ENCODE measurements at regions not wholly inside any gene's neighbourhood (a gene's known extent, or its start where the extent isn't known, plus 50 kb on each side); places are given as distances from the start of the nearest gene placed in this dataset.

GRCh38 chr17:71933306-71933705 is 187.5 kb upstream of the SOX9 start:
- Histone ChIP-seq H3K27ac (ENCODE audit: insufficient read depth, low read depth, low read length) (no peak overlapping the region), H3K36me3 (ENCODE audit: control insufficient read depth in 2 of 2, extremely low read depth in 1 of 2, insufficient read depth in 2 of 2, low read length in 2 of 2) (no peaks in the 10 kb centered on the region), H3K4me2 (ENCODE audit: insufficient read depth, low read length) (no peak overlapping the region), H3K27me3 (ENCODE audit: control insufficient read depth in 2 of 2, insufficient read depth in 2 of 2, low read length in 2 of 2) (no peaks in the 10 kb centered on the region), H3K9me1 (replicated peaks; ENCODE audit: control insufficient read depth, extremely low read depth, insufficient read depth, low read length) (no peaks in the 10 kb centered on the region), H2AFZ (ENCODE audit: low read depth, low read length) (no peak overlapping the region), H3K9ac (replicated peaks; ENCODE audit: extremely low read depth, insufficient read depth, low read length) (no peak overlapping the region), H4K20me1 (replicated peaks; ENCODE audit: control insufficient read depth, extremely low read depth, insufficient read depth, low read length) (no peaks in the 10 kb centered on the region), H3K9me3 (replicated peaks; ENCODE audit: control insufficient read depth, insufficient read depth, low read length) (peaks cover 3% of the 10 kb centered on the region), H3K4me1 (ENCODE audit: control insufficient read depth, extremely low read depth, insufficient read depth, low read length) (no peaks in the 10 kb centered on the region), H3K79me2 (ENCODE audit: control insufficient read depth, insufficient read depth, low read length) (no peaks in the 10 kb centered on the region), H3K4me3 (replicated peaks in 1 of 3; ENCODE audit: insufficient read depth in 1 of 3, low read depth in 1 of 3, low read length in 3 of 3) (no peak overlapping the region)
- FAIRE-seq (no peak), DNase-seq (ENCODE audit: low read depth, low spot score) (no peak)
- intact Hi-C loops (cut with micrococcal nuclease) (no loop called here), dilution Hi-C loops (cut with MboI; ENCODE audit: extremely low pct_ligation_motif_present, low sequenced_read_pairs) (no loop called here)
- TF ChIP-seq JUN (IDR thresholded peaks at IDR 0.05; ENCODE audit: borderline replicate concordance, insufficient read depth, insufficient read length, low read depth) (no peak), POLR2A (IDR thresholded peaks at IDR 0.05; ENCODE audit: low read depth, low read length) (no peak), MYC (IDR thresholded peaks at IDR 0.05; ENCODE audit: low read depth, low read length) (no peak), CTCF (IDR thresholded peaks at IDR 0.05; ENCODE audit: extremely low read depth in 1 of 2, insufficient read depth in 1 of 2, low read depth in 1 of 2, low read length in 2 of 2) (no peak), POLR2AphosphoS5 (IDR thresholded peaks at IDR 0.05; ENCODE audit: insufficient read depth, low read depth, low read length) (no peak), GATA2 (IDR thresholded peaks at IDR 0.05; ENCODE audit: insufficient read depth, insufficient read length, low read depth, low read length) (no peak), MAX (IDR thresholded peaks at IDR 0.05; ENCODE audit: insufficient read depth, insufficient read length) (no peak), FOS (IDR thresholded peaks at IDR 0.05; ENCODE audit: borderline replicate concordance, insufficient read depth, low read length) (no peak), EZH2 (IDR thresholded peaks at IDR 0.05; ENCODE audit: borderline replicate concordance, low read depth, low read length, severe bottlenecking) (no peak)
- CTCF ChIA-PET: no interaction called here
- BruUV-seq (replicated peaks): no TSS peak
- POLR2A ChIA-PET: no interaction called here

All from endothelial cell of umbilical vein (primary cell).